Muscle of leg (tissue), 3 donors: ENCODE measurements at regions not wholly inside any gene's neighbourhood (a gene's known extent, or its start where the extent isn't known, plus 50 kb on each side); places are given as distances from the start of the nearest gene placed in this dataset.

ENCODE experiments used
- DNase-seq: peaks from one replicate; pipeline ENCODE4 v3.0.0; 2013
- H3K27ac ChIP-seq: one replicate; pipeline ENCODE4 v1.5.1; 2013; ENCODE audit warnings: mild to moderate bottlenecking, low read length, control low read depth
- H3K27me3 ChIP-seq: one replicate; pipeline ENCODE4 v1.6.1; 2013; ENCODE audit warnings: low read length; ENCODE audit not compliant: control insufficient read depth, insufficient read depth
- H3K36me3 ChIP-seq: one replicate; pipeline ENCODE4 v1.6.1; 2013; ENCODE audit warnings: low read length; ENCODE audit not compliant: control insufficient read depth, insufficient read depth
- H3K4me1 ChIP-seq: one replicate; pipeline ENCODE4 v1.6.1; 2013; ENCODE audit warnings: low read length; ENCODE audit not compliant: control insufficient read depth, insufficient read depth
- H3K4me3 ChIP-seq: one replicate; pipeline ENCODE4 v1.5.1; 2013; ENCODE audit warnings: low read length, control low read depth
- H3K9me3 ChIP-seq: replicated peaks from 2 replicates; pipeline ENCODE4 v1.6.1; 2013; ENCODE audit warnings: low read depth, low read length; ENCODE audit not compliant: control insufficient read depth
- WGBS: methylation state at CpG from one replicate; pipeline ENCODE4 v1.1.5; 2013; ENCODE audit warnings: missing lambda C conversion rate; ENCODE audit not compliant: insufficient coverage; 5-methylcytosine and 5-hydroxymethylcytosine counted together

- no peaks in the 10 kb centered on the region for H3K4me1 ChIP-seq
- H3K36me3 ChIP-seq = no peaks in the 10 kb centered on the region
- H3K4me3 ChIP-seq = no peak overlapping the region
- DNase-seq = no peak
- WGBS = no CpG with 5 or more reads among the region's 1 CpG
- no peaks in the 10 kb centered on the region for H3K27me3 ChIP-seq
- no peak overlapping the region for H3K27ac ChIP-seq
- no peaks in the 10 kb centered on the region for H3K9me3 ChIP-seq
Measured at GRCh38 chr13:79051472-79051871, 354.6 kb downstream of the RBM26 start.

GRCh38 chr13:79044415-79044814 is 361.6 kb downstream of the RBM26 start:
- no peak for DNase-seq
- no CpG with 5 or more reads among the region's 3 CpGs for WGBS
- H3K4me1 ChIP-seq = no peaks in the 10 kb centered on the region

GRCh38 chr13:79043208-79043607 is 362.8 kb downstream of the RBM26 start:
- no peaks in the 10 kb centered on the region for H3K27me3 ChIP-seq
- DNase-seq = no peak
- no peak overlapping the region for H3K4me3 ChIP-seq
- no peaks in the 10 kb centered on the region for H3K36me3 ChIP-seq
- 67% methylated on average over 3 of the region's 4 CpGs for WGBS
- H3K4me1 ChIP-seq = no peaks in the 10 kb centered on the region
- H3K9me3 ChIP-seq = no peaks in the 10 kb centered on the region
- no peak overlapping the region for H3K27ac ChIP-seq

More at GRCh38 chr13:79044415-79044814, 361.6 kb downstream of the RBM26 start:
- Histone ChIP-seq H3K4me3 (no peak overlapping the region), H3K9me3 (no peaks in the 10 kb centered on the region), H3K36me3 (no peaks in the 10 kb centered on the region), H3K27me3 (no peaks in the 10 kb centered on the region), H3K27ac (no peak overlapping the region)

GRCh38 chr13:79037197-79037596 is 368.9 kb downstream of the RBM26 start:
- no peaks in the 10 kb centered on the region for H3K4me1 ChIP-seq
- DNase-seq = no peak

GRCh38 chr13:79034341-79034740 is 371.7 kb downstream of the RBM26 start:
- no peaks in the 10 kb centered on the region for H3K27me3 ChIP-seq
- no peaks in the 10 kb centered on the region for H3K4me1 ChIP-seq
- H3K36me3 ChIP-seq = no peaks in the 10 kb centered on the region
- WGBS = 35% methylated on average over 5 of the region's 7 CpGs
- H3K9me3 ChIP-seq = no peaks in the 10 kb centered on the region
- no peak overlapping the region for H3K27ac ChIP-seq
- no peak overlapping the region for H3K4me3 ChIP-seq
- no peak for DNase-seq

More at GRCh38 chr13:79037197-79037596, 368.9 kb downstream of the RBM26 start:
- Histone ChIP-seq H3K4me3 (no peak overlapping the region), H3K27me3 (no peaks in the 10 kb centered on the region), H3K9me3 (no peaks in the 10 kb centered on the region), H3K27ac (no peak overlapping the region), H3K36me3 (no peaks in the 10 kb centered on the region)
- no CpG with 5 or more reads among the region's 1 CpG for WGBS

GRCh38 chr13:79030513-79030912 is 371.6 kb upstream of the OBI1 start:
- no peak for DNase-seq
- H3K4me1 ChIP-seq = no peaks in the 10 kb centered on the region
- H3K4me3 ChIP-seq = no peak overlapping the region
- H3K9me3 ChIP-seq = no peaks in the 10 kb centered on the region
- no peaks in the 10 kb centered on the region for H3K36me3 ChIP-seq
- no CpG with 5 or more reads among the region's 2 CpGs for WGBS
- no peak overlapping the region for H3K27ac ChIP-seq
- no peaks in the 10 kb centered on the region for H3K27me3 ChIP-seq

GRCh38 chr13:79018166-79018565 is 359.2 kb upstream of the OBI1 start:
- 5% methylated on average over 2 of the region's 2 CpGs for WGBS
- DNase-seq = no peak
- Histone ChIP-seq H3K9me3 (peaks cover 17% of the 10 kb centered on the region), H3K27me3 (no peaks in the 10 kb centered on the region), H3K4me3 (no peak overlapping the region), H3K4me1 (no peaks in the 10 kb centered on the region), H3K27ac (no peak overlapping the region), H3K36me3 (no peaks in the 10 kb centered on the region)

GRCh38 chr13:79011179-79011578 is 352.2 kb upstream of the OBI1 start:
- no CpG with 5 or more reads among the region's 2 CpGs for WGBS
- no peak overlapping the region for H3K27ac ChIP-seq
- H3K4me1 ChIP-seq = no peaks in the 10 kb centered on the region
- H3K36me3 ChIP-seq = no peaks in the 10 kb centered on the region
- no peaks in the 10 kb centered on the region for H3K27me3 ChIP-seq
- no peaks in the 10 kb centered on the region for H3K9me3 ChIP-seq
- no peak for DNase-seq
- no peak overlapping the region for H3K4me3 ChIP-seq

- Histone ChIP-seq H3K27ac (no peak overlapping the region), H3K4me3 (no peak overlapping the region), H3K4me1 (no peaks in the 10 kb centered on the region), H3K36me3 (no peaks in the 10 kb centered on the region), H3K9me3 (no peaks in the 10 kb centered on the region), H3K27me3 (no peaks in the 10 kb centered on the region)
- WGBS = 83% methylated on average over 1 of the region's 7 CpGs
- DNase-seq = no peak
Measured at GRCh38 chr13:79003989-79004898, 345.3 kb upstream of the OBI1 start.

- H3K4me1 ChIP-seq = no peaks in the 10 kb centered on the region
- no peak overlapping the region for H3K4me3 ChIP-seq
- 85% methylated on average over 3 of the region's 4 CpGs for WGBS
- H3K36me3 ChIP-seq = no peaks in the 10 kb centered on the region
- no peaks in the 10 kb centered on the region for H3K27me3 ChIP-seq
- H3K27ac ChIP-seq = no peak overlapping the region
- DNase-seq = no peak
- no peaks in the 10 kb centered on the region for H3K9me3 ChIP-seq
Measured at GRCh38 chr13:78999494-78999893, 340.5 kb upstream of the OBI1 start.
